GM18861 (cell line): ENCODE measurements at regions not wholly inside any gene's neighbourhood (a gene's known extent, or its start where the extent isn't known, plus 50 kb on each side); places are given as distances from the start of the nearest gene placed in this dataset.
"Not testable (repeated sequence)": the region's sequence is repeated elsewhere in the genome, so short reads cannot be mapped to it uniquely, and the experiment has no call there.

Experiments used
- ATAC-seq: cut with Tn5 transposase; IDR thresholded peaks from one replicate; pipeline ENCODE4 v1.9.1; 2021; ENCODE audit not compliant: unreplicated experiment

- ATAC-seq, result no peak
Observed at GRCh38 chr14:51342226-51342625, 102.2 kb downstream of the TMX1 start.

- no peak for ATAC-seq
Observed at GRCh38 chr14:51351997-51352396, 112.0 kb downstream of the TMX1 start.

GRCh38 chr14:51353901-51354300 lies 113.9 kb downstream of the TMX1 start:
- no peak for ATAC-seq

- no peak for ATAC-seq
Observed at GRCh38 chr14:51354846-51355245, 114.8 kb downstream of the TMX1 start.

- no peak for ATAC-seq
Observed at GRCh38 chr14:51356381-51356780, 116.3 kb downstream of the TMX1 start.

- ATAC-seq, result no peak
Observed at GRCh38 chr14:51357250-51357649, 117.2 kb downstream of the TMX1 start.

GRCh38 chr14:51360592-51360991 lies 120.5 kb downstream of the TMX1 start:
- no peak for ATAC-seq

- no peak for ATAC-seq
Observed at GRCh38 chr14:51365241-51365965, 125.4 kb downstream of the TMX1 start.

- ATAC-seq, result not testable (repeated sequence)
Observed at GRCh38 chr14:51366460-51366859, 126.4 kb downstream of the TMX1 start.

GRCh38 chr14:51366866-51367599 lies 127.0 kb downstream of the TMX1 start:
- ATAC-seq, result not testable (repeated sequence)

GRCh38 chr14:51367600-51367931 lies 127.5 kb downstream of the TMX1 start:
- no peak for ATAC-seq

- no peak for ATAC-seq
Observed at GRCh38 chr14:51368721-51369163, 128.7 kb downstream of the TMX1 start.

- ATAC-seq, result no peak
Observed at GRCh38 chr14:51369814-51370213, 129.8 kb downstream of the TMX1 start.

- no peak for ATAC-seq
Observed at GRCh38 chr14:51370758-51371386, 130.8 kb downstream of the TMX1 start.

- ATAC-seq, result not testable (repeated sequence)
Observed at GRCh38 chr14:51377186-51377585, 137.1 kb downstream of the TMX1 start.

GRCh38 chr14:51382506-51382905 lies 142.5 kb downstream of the TMX1 start:
- ATAC-seq, result no peak

GRCh38 chr14:51386411-51386810 lies 146.4 kb downstream of the TMX1 start:
- ATAC-seq, result no peak

GRCh38 chr14:51386983-51387735 lies 147.1 kb downstream of the TMX1 start:
- no peak for ATAC-seq

- no peak for ATAC-seq
Observed at GRCh38 chr14:51392416-51392815, 152.4 kb downstream of the TMX1 start.

GRCh38 chr14:51394384-51394783 lies 154.3 kb downstream of the TMX1 start:
- no peak for ATAC-seq

GRCh38 chr14:51394804-51395203 lies 154.8 kb downstream of the TMX1 start:
- no peak for ATAC-seq
